NCI-H460 (cell line): ENCODE measurements at regions not wholly inside any gene's neighbourhood (a gene's known extent, or its start where the extent isn't known, plus 50 kb on each side); places are given as distances from the start of the nearest gene placed in this dataset.
"Not testable (repeated sequence)": the region's sequence is repeated elsewhere in the genome, so short reads cannot be mapped to it uniquely, and the experiment has no call there.

Source experiments
- DNase-seq: peaks from one replicate; pipeline ENCODE4 v3.0.0-alpha.2; 2016; ENCODE audit warnings: low read depth; ENCODE audit errors: extremely low read depth

GRCh38 chr18:55996717-55997116, 408.7 kb upstream of the TCF4 start:
- no peak for DNase-seq

GRCh38 chr18:55990186-55990585, 402.2 kb upstream of the TCF4 start:
- DNase-seq: no peak

DNA sequence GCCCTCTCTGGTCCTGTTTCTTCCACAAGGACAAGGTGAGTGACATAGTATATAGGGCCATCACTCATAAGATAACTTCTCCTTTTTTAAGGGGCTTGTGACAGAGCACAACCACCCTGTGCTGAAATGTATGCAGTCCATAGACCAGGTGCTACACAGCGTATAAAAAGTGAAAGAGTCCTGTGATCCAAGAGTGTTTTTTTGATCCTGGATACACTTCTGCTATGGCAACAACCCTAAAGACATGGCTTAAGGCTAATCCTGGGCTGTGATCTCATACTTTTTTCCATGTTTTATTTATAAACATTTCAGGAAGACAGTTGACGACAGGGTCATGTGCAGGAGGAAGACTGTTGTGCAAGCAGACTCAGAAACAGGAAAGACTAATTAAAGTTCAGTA, 400.5 kb upstream of the TCF4 start:
- DNase-seq: no peak

DNA sequence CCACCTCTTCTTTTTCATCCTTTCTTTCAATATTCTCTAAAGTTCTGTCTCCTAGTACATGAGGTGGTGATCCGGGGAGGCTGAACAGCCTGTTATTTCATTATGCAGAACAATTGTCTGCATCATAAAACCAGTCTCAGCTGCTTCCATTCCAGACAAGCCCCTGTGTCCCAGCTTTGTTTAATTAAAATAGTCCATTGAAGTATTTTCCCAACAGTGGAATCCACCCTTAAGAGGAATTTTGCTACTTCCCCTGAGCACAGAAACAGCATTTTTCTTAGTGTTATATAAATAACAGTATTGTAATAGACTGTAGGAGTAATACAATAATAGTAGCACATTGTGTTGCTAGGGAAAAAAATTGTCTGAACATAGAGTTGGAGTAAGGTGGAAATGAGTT, 395.4 kb upstream of the TCF4 start:
- no peak for DNase-seq

DNA sequence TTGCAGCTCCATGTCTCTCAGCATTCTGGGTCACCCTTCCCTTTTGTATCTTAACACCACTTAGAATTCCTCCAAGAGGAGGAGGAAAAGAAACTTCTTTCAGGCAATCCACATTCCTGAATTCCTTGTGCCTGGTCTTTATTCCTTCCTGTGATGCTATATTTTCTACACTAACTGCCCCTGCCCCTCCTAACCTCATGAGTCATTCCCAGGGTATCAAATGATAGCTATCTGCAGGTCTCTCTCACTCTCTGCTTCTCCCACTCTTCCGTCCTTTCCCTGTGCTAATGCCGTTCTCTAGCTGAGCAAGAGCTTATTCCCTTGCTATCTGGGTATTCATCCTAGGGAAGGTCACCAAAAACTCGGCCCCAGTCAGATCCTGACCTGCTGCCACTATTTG, 395.0 kb upstream of the TCF4 start:
- no peak for DNase-seq

- DNase-seq: no peak
Observed at GRCh38 chr18:55981712-55982475, 393.9 kb upstream of the TCF4 start.

GRCh38 chr18:55974521-55974920, 386.5 kb upstream of the TCF4 start:
- DNase-seq: no peak

GRCh38 chr18:55968550-55968949, 380.6 kb upstream of the TCF4 start:
- no peak for DNase-seq

DNA sequence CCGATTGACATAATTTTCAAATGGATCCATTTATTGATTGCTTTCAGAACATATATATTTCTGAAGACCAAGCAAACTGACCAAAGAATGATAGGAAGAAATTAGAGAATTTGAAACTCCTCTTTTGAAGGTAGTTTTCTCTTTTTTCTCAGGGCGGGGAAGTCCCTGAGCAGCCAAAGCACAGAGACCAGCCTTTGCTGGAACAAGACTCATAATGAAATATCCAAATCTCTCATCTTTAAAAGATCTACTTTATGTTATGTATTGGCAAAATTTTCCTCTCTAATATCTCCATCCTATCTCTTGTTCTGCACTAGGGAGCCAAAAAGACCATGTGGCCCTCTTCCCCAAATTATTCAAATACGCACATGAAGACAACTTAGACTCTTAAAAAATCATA, 379.0 kb upstream of the TCF4 start:
- no peak for DNase-seq

- no peak for DNase-seq
Observed at GRCh38 chr18:55964171-55964570, 376.2 kb upstream of the TCF4 start.

DNA sequence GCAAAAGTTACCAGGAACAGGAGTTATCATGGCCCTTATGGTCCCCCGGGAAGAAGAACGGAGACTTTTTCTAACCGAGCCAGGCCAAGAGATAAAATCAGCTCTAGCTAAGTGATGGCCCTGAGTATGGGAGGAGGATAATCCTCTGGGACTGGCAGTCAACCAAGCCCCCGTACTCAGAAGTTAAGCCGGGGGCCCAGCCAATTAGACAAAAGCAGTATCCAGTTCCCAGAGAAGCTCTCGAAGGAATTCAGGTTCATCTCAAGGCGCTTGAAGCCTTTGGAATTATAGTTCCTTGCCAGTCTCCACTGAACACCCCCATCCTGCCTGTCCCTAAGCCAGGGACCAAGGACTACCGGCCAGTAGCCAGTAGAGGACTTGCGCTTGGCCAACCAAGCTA, 365.3 kb upstream of the TCF4 start:
- DNase-seq: no peak

GRCh38 chr18:55951738-55952137, 363.7 kb upstream of the TCF4 start:
- not testable (repeated sequence) for DNase-seq

DNA sequence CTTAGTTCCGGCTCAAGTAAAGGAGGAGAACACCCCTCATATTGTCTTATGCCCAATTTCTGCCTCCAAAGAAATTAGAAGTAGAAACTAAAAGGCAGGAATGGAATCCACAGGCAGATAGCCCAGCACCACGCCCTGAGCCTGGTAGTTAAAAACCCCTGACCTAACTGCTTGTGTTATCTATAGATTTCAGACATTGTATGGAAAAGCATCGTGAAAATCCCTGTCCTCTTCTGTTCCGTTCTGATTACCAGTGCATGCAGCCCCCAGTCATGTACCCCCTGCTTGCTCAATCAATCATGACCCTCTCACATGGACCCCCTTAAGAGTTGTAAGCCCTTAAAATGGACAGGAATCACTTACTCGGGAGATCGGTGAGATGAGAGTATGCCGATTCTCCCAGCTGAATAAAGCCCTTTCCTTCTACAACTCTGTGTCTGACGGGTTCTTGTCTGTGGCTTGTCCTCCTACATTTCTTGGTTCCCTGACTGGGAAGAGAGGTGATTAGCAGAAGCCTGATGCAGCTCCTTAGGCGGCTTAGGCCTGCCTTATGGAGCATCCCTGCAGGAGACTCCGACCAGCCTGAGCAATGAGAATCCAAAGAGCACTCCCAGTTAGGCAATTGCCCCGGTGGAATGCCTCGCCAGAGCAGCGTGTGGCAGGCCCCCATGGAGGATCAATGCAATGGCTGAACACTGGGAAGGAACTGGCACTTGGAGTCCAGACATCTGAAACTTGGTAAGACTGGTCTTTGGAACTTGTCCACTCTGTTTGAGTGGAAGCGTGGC, 362.6 kb upstream of the TCF4 start:
- DNase-seq: no peak

DNA sequence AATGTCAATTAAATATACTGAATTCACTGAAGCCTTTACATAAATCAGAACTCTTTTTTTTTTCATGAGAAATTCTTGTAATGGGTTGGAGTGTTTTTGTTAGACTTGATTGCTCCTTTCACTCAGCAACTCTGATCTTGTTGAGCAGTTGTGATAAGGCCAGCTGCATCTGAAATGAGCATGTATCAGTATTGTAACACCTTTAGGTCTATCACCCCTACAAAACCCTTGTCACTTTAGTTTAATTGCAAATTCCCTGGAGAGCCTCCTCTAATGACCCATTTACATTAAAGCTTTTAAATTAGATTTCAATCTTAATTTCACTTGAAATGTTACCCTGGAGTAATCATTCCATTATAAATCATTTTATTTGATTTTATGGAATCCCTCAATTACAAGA, 346.8 kb upstream of the TCF4 start:
- no peak for DNase-seq

- DNase-seq: no peak
Observed at GRCh38 chr18:55932675-55933074, 344.7 kb upstream of the TCF4 start.

DNA sequence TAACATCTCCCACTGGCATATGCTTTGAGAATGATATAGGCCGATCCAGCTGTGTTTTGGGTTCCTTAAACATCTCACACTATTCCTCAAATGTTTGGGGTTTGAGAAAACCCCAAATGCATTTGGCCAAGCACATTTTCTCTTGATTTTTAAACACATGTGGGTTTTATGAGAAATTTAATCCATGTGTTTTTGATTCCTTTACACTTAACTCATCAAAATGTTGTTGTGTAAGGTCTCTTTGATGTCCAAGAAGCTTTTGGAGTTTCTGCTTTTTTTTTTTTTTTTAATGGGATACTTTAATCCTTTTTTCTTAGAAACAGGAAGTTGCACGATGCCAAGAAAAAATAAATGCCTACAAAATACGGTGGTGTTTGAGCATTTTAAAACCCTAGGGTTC, 339.8 kb upstream of the TCF4 start:
- no peak for DNase-seq

DNA sequence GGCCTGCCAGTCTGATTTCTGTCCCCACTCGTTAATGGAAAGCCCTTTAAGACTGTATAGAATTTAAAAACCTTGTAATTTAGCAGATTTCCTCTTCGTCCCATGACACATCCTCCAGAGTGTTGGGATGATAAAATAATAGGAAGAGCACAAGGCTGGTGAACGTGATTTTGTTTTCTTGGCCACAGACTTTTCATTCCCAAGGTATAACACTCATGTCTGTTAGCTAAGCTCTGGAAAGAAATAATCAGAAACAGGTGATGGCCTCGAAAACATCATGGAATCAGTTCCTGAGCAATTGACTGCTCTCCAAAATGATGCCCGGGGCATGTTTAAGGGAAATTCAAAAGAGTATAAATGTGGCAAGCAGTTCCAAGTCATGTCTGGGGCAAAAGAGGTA, 337.8 kb upstream of the TCF4 start:
- DNase-seq: no peak

DNA sequence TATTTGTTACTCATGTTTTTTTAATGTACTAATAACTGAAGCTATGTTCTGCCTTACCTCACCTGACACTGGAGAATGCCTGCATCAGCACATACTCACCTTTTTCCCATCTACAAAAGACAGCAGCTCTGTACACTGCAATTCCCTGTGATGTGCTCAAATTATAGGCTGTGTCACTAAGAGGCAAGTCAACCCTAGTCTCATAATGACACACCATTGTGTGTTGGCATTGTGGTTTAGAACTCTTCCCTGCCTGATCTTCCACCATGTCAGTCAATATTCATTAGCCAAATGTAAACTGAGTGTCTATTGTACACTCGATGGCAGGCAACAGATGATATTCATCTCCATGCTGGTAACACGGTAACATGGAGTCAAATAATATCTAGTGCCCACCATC, 332.1 kb upstream of the TCF4 start:
- DNase-seq: no peak

DNA sequence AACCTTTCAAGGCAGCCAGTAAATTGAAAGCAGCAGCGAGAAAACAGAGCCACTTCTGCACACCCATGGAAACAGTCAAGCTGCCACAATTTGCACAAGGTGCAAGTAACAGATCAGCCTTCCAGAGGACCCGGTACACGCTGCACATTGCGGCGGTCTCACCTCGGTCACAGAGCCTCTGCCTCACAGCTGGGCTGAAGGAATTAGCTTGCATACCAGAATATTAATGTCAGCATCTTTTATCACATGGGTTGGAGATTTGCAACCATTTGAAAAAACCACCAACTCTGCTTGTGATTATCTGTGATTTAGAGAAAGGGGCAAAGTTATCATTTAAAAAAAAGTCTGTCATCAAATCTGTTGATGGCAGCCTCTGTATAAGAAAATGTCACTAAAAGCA, 330.5 kb upstream of the TCF4 start:
- DNase-seq: no peak

- DNase-seq: no peak
Observed at GRCh38 chr18:55912919-55913318, 324.9 kb upstream of the TCF4 start.

DNA sequence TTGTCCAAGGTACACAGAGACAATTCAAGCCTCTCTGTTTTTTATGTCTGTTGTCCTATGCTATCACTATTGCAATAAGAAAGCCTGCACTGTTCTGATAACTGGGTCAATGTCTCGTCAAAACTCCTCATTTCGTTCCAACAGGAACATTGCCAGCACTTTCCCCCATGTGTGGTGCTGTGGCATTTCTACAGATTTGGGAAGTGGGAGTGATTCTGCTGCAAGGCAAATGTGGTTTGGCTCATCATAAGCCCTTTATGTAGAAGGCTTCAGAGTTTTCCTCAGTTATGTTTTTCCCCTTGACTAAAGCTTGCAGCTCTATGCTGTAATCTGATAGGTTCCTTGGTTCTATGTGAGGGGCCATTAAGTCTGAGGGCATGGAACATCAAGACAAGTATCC, 324.1 kb upstream of the TCF4 start:
- DNase-seq: no peak

GRCh38 chr18:55910296-55910695, 322.3 kb upstream of the TCF4 start:
- DNase-seq: no peak
